BE2C (cell line): ENCODE measurements at regions not wholly inside any gene's neighbourhood (a gene's known extent, or its start where the extent isn't known, plus 50 kb on each side); places are given as distances from the start of the nearest gene placed in this dataset.

Source experiments
- DNase-seq: peaks from one replicate; pipeline ENCODE4 v3.0.0-alpha.2; 2020
- H3K27me3 ChIP-seq: fragments of 250-450 bp; sonication (Bioruptor Pico); 2 replicates; pipeline ENCODE4 v1.5.1; 2020; ENCODE audit warnings: mild to moderate bottlenecking
- H3K36me3 ChIP-seq: fragments of 250-450 bp; sonication (Bioruptor Pico); 2 replicates; pipeline ENCODE4 v1.5.1; 2020; ENCODE audit warnings: mild to moderate bottlenecking
- H3K4me1 ChIP-seq: fragments of 250-450 bp; sonication (Bioruptor Pico); 2 replicates; pipeline ENCODE4 v1.5.1; 2020
- H3K4me3 ChIP-seq: 2 replicates; pipeline ENCODE4 v1.5.1; 2011; ENCODE audit warnings: low read depth, low read length
- H3K9me3 ChIP-seq: fragments of 250-450 bp; sonication (Bioruptor Pico); 2 replicates; pipeline ENCODE4 v1.5.1; 2020
- TF ChIP-seq, protein P1 (sequence below): IDR thresholded peaks from 2 replicates; pipeline ENCODE4 v1.5.1; 2012; ENCODE audit warnings: mild to moderate bottlenecking, low read depth, low read length

DNA sequence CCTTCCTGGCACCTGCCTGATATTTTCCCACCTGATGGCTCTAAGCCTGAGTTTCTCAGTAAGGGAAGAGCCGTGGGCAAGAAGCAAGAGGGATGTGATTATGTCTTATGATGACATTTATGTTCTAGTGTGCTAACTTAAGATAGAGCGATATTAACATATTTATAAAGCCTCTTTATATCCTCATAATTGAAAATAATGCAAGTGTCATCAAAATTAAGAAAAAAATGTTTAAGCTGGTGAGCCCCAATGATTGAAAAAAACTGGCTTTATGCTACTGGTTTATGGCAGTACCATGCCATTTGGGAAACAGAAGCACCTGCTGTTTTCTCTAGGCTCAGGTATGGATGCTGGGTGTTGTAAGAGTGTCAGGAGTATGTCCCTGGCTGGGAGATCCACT, 431.5 kb upstream of the TPM1 start:
- Histone ChIP-seq H3K4me1 (peaks cover 5% of the 10 kb centered on the region; the same call in 1 of the 2 replicates), H3K9me3 (no peaks in the 10 kb centered on the region), H3K27me3 (no peaks in the 10 kb centered on the region), H3K4me3 (no peak overlapping the region), H3K36me3 (no peaks in the 10 kb centered on the region)
- DNase-seq: no peak
- TF ChIP-seq, protein P1, sequence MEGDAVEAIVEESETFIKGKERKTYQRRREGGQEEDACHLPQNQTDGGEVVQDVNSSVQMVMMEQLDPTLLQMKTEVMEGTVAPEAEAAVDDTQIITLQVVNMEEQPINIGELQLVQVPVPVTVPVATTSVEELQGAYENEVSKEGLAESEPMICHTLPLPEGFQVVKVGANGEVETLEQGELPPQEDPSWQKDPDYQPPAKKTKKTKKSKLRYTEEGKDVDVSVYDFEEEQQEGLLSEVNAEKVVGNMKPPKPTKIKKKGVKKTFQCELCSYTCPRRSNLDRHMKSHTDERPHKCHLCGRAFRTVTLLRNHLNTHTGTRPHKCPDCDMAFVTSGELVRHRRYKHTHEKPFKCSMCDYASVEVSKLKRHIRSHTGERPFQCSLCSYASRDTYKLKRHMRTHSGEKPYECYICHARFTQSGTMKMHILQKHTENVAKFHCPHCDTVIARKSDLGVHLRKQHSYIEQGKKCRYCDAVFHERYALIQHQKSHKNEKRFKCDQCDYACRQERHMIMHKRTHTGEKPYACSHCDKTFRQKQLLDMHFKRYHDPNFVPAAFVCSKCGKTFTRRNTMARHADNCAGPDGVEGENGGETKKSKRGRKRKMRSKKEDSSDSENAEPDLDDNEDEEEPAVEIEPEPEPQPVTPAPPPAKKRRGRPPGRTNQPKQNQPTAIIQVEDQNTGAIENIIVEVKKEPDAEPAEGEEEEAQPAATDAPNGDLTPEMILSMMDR: no peak

DNA sequence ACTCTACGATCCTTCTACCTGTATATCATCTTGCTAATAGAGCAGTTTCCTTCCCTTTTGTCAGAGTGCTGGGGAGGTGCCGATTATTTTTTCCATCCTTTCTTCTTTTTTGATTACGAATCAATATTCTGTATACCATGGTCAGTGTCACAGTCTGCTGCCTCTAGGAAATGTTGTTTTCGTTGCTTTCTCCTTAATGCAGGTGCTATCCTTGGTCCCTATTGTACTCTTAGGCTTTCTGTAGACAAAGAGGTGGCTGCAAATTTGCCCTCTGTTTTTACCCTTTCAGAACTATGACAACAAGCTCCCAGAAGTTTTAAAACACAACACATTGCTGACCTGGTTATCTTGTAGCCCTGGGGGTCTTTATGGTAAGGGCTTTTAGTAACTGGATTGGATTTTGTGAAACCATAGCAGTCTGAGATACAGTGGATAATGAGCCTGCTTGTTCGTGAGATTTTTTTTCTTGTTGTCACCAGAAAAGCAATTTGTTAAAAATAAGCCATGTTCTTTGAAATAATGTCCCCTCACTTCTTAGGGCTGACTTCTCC, 430.3 kb upstream of the TPM1 start:
- Histone ChIP-seq H3K4me1 (peaks cover 5% of the 10 kb centered on the region; the same call in 1 of the 2 replicates), H3K9me3 (no peaks in the 10 kb centered on the region), H3K27me3 (no peaks in the 10 kb centered on the region), H3K36me3 (no peaks in the 10 kb centered on the region), H3K4me3 (no peak overlapping the region)
- TF ChIP-seq, protein P1: no peak
- no peak for DNase-seq

GRCh38 chr15:62612771-62613170, 429.8 kb upstream of the TPM1 start:
- no peak for DNase-seq
- Histone ChIP-seq H3K4me3 (no peak overlapping the region), H3K36me3 (no peaks in the 10 kb centered on the region), H3K27me3 (no peaks in the 10 kb centered on the region), H3K9me3 (no peaks in the 10 kb centered on the region), H3K4me1 (peaks cover 5% of the 10 kb centered on the region; the same call in 1 of the 2 replicates)
- TF ChIP-seq, protein P1: no peak

GRCh38 chr15:62616746-62617145, 425.8 kb upstream of the TPM1 start:
- Histone ChIP-seq H3K36me3 (no peaks in the 10 kb centered on the region), H3K27me3 (no peaks in the 10 kb centered on the region)

GRCh38 chr15:62617741-62618140, 424.8 kb upstream of the TPM1 start:
- no peak overlapping the region for H3K4me3 ChIP-seq
- no peaks in the 10 kb centered on the region for H3K9me3 ChIP-seq
- no peaks in the 10 kb centered on the region for H3K27me3 ChIP-seq
- H3K4me1 ChIP-seq: peaks cover 12% of the 10 kb centered on the region
- TF ChIP-seq, protein P1: no peak
- no peaks in the 10 kb centered on the region for H3K36me3 ChIP-seq
- no peak for DNase-seq

More at GRCh38 chr15:62616746-62617145, 425.8 kb upstream of the TPM1 start:
- no peak for DNase-seq
- TF ChIP-seq, protein P1: no peak
- Histone ChIP-seq H3K4me3 (no peak overlapping the region), H3K9me3 (no peaks in the 10 kb centered on the region), H3K4me1 (peaks cover 5% of the 10 kb centered on the region; the same call in 1 of the 2 replicates)

DNA sequence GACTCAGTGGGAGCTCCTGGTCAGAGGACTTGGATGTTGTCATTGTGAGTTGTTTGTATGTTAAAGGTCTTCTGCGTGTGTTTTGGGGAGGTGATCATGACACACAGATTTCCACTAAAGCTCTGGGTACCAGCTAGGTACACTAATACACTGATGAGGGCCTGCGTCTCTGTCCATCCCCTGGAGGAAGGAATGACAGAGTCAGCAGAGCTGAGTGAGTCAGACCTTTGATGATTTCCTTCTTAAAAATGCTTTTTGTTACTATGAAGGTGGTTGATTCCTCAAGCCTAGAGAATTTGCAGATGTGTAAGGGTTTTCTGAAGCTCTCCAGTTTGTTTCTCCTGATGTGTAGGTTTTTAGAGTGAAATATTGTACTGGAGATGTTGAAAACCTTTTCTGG, 424.1 kb upstream of the TPM1 start:
- DNase-seq: no peak

More for the DNA sequence above, 424.1 kb upstream of the TPM1 start:
- Histone ChIP-seq H3K36me3 (no peaks in the 10 kb centered on the region), H3K4me1 (peaks cover 17% of the 10 kb centered on the region), H3K9me3 (no peaks in the 10 kb centered on the region), H3K27me3 (no peaks in the 10 kb centered on the region), H3K4me3 (no peak overlapping the region)
- TF ChIP-seq, protein P1: peak; percentile 16; the same call in 1 of the 2 replicates
